NCI-H774 (cell line): ENCODE measurements at regions not wholly inside any gene's neighbourhood (a gene's known extent, or its start where the extent isn't known, plus 50 kb on each side); places are given as distances from the start of the nearest gene placed in this dataset.
"Not testable (repeated sequence)": the region's sequence is repeated elsewhere in the genome, so short reads cannot be mapped to it uniquely, and the experiment has no call there.

Source experiments
- DNase-seq: peaks from one replicate; lab custom pipeline; 2025; lab: John Stamatoyannopoulos, UW

- DNase-seq: no peak
Observed at GRCh38 chr21:15433091-15433490, 296.7 kb upstream of the USP25 start.

DNA sequence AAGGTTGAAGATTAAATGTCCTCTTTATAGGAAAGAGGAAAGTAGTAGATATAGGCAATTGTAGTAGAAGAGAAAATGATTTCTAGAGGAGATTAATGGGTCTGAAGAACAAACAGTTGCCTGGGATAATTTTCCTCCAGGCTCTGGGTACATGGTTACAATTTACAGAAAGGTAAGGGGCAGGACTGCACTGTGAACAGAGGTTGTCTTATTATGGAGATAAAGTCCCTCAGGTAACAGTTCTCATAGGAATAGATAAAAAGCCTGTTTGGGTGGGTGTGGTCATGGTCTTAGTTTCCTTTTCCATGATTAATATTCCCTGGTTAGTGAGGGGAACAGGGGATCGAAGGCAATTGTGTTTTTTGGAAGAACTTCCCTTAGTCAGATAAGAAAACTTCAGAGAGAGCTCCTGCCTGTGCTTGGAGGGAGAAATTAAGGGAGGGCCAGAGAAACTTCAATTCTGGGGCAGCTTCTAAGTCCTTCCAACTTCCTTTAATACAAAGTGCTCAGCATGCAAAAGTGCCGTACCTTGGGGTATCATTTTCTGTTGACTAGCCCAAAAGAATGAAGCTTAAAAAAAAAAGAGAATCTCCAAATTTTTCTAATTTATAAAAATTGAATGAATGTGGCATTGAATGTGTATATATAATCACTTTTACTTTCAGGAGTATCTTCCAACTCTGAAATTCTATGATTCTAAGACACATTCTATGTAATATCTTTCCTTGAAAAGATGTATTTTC, 295.4 kb upstream of the USP25 start:
- no peak for DNase-seq

DNA sequence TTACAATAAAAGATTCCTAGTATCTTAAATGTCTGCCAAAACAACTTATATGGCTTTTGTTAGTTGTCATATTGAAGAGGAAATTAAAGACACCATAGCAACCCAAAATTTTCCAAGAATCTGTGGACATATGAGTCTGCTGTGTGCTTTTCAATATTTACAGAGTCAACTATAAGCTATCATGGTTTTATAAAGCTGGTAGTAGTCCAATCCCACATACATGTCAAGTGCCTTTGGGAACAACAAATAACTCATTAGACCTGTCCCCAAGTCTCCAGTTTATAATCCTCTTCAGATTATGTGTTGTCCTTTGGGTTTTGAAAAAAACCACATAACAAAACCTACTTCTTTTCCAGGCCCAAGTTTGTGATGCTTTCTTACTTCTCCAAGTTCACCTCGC, 293.8 kb upstream of the USP25 start:
- no peak for DNase-seq

- DNase-seq: no peak
Observed at GRCh38 chr21:15437883-15438282, 291.9 kb upstream of the USP25 start.

DNA sequence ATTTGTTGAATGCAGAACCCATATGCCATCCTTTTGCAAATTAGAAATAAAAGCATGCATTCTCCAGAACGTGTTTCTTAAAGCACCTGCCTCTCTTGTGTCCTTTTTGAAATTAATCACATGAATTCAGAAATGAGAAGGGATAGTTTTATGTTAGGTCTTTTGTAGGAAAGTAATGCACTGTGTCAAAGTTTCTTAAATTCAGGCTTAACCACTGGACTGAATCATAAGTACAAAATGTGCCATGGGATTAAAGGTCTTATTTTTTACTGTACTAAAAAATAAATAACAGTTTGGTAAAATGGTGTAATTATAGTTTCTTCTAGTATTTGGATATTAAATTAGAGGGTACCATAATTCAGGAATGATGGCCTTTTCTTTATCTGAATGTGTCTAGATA, 290.1 kb upstream of the USP25 start:
- DNase-seq: no peak

DNA sequence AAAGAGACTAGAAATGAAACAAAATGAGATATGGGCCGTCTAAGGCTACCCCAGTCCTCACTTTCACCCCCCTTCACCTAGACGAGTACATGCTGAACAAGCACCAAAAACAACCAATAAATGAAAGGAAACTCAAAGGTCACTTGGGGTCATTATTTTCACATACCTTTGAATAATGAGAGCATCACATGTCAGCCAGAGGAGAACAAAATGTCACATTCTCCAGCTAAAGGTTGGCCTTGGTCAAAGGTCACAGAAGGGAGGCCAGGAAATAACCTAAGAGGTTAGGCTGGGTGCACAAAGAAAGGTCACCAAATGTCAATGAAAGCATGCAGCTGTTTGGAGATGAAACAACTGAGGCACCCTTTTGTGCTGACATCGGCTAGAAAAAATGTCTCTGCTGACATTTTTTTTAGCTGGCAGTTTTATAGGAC, 288.7 kb upstream of the USP25 start:
- no peak for DNase-seq

DNA sequence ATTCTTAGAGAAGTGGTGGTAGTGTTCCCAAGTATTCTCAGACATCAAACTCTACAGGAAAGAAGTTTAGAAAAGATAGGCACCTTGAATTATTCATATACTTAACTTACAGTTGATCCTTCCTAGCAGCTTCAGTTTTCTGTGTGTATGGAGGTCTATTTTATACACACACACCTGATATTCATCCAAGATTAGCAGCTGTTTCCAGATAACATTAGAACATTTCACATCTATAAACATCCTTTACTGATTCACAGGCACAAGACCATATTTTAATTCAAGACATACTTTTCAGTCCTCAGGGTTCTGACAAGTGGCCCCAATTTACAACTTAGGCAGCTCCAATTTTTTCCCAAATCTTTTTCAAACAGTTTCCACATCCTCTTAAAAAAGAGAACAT, 287.8 kb upstream of the USP25 start:
- DNase-seq: no peak

DNA sequence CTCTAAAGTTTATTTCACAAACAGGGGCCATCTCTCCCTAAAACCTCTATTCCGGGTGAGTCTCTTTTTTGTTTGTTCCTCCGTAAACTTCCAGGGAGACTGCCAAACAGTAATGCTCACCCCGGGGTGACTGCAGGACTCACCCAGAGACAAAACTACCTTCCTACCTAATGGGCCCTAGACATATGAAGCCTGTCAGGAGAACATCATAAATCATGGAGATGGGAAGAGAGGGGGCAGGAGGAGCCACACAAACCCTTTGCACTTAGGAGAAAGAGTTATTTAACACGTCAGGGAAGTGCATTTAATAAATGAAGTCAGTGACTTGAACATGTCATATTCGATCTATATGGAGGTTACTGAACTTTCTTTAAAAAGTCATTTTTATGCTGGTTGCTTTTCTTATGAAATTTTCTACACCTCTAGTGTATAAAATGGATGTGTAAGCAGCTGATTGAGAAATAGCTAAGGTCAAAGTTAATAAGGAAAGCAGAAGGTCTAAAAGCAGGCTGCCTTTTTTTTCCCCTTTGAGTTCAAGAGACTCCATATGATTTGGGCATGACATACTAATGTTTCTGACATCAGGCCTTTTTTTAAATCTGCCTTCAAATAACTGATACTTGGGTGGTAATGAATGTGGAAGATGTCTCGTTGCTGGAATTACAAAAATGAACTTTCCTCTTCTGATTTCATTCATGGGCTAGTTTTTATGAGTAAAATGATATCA, 286.9 kb upstream of the USP25 start:
- no peak for DNase-seq

GRCh38 chr21:15443740-15444117, 286.1 kb upstream of the USP25 start:
- DNase-seq: no peak

- DNase-seq: no peak
Observed at GRCh38 chr21:15444118-15444960, 285.4 kb upstream of the USP25 start.

DNA sequence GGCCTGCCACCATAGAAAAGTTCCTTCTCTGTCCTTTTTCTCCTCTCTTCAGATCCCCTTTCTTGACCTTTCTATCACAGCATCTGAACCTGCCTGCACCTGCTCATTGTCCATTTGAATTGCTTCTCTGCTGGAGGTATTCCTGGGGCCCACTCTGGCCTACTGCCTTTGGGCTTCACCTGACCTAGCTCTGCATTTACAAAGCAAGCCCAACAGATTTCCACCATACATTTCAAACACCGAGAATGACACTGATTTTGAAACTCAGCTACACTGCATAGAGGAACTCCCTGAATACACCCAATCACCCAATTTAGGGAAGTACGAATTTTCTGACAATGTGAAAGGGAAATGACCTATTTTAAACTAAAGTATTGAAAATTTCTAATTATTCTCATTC, 284.5 kb upstream of the USP25 start:
- DNase-seq: no peak

DNA sequence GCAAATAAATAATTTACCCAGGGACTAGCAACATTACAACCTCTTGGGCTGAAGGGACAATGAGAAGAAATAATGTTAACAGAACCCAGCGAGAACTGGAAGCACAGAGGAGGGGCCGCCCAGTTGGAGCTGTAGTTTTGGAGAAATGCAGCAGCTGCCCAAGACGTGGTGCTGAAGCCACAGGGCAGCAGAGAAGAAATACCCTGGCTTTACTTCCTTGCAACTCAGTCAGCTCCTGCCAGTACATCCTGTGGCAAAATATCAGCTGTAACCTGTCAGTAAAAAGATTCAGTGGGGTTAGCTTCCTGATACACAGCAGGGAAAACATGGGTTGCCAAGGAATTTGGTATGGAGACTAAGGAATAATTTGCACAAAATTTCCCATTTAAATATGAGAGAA, 283.6 kb upstream of the USP25 start:
- no peak for DNase-seq

GRCh38 chr21:15449556-15449955, 280.2 kb upstream of the USP25 start:
- DNase-seq: no peak

DNA sequence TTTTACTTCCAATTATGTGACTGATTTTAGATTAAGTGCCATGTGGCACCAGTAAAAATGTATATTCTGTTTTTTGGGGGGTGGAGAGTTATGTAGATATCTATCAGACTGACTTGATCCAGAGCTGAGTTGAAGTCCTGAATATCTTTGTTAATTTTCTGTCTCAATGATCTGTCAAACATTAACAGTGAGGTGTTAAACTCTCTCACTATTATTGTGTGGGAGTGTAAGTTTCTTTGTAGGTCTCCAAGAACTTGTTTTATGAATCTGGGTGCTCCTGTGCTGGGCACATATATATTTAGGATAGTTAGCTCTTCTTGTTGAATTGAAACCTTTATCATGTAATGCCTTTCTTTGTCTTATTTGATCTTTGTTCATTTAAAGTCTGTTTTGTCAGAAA, 276.5 kb upstream of the USP25 start:
- DNase-seq: no peak

DNA sequence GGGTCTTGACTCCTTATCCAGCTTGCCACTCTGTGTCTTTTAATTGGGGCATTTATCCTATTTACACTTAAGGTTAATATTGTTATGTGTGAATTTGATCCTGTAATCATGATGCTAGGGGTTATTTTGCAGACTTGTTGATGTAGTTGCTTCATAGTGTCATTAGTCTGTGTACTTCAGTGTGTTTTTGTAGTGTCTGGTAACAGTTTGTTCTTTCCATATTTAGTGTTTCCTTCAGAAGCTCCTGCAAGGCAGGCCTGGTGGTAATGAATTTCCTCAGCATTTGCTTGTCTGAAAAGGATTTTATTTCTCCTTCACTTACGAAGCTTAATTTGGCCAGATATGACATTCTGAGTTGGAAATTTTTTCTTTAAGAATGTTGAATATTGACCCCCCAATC, 276.0 kb upstream of the USP25 start:
- DNase-seq: not testable (repeated sequence)

DNA sequence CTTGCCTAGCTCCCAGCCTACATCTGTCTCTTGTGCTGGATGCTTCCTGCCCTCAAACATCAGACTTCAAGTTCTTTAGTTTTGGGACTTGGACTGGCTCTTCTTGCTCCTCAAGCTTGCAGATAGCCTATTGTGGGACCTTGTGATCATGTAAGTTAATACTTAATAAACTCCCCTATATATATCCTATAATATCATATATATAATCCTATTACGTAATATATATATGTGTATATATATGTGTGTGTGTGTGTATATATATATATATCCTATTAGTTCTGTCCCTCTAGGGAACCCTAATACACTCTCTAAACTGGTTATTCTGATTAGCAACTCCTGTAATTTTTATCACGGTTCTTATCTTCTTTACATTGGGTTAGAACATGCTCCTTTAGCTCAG, 274.9 kb upstream of the USP25 start:
- not testable (repeated sequence) for DNase-seq

GRCh38 chr21:15455819-15456462, 273.8 kb upstream of the USP25 start:
- DNase-seq: no peak

GRCh38 chr21:15457965-15458364, 271.8 kb upstream of the USP25 start:
- DNase-seq: no peak

GRCh38 chr21:15462092-15462491, 267.7 kb upstream of the USP25 start:
- no peak for DNase-seq

DNA sequence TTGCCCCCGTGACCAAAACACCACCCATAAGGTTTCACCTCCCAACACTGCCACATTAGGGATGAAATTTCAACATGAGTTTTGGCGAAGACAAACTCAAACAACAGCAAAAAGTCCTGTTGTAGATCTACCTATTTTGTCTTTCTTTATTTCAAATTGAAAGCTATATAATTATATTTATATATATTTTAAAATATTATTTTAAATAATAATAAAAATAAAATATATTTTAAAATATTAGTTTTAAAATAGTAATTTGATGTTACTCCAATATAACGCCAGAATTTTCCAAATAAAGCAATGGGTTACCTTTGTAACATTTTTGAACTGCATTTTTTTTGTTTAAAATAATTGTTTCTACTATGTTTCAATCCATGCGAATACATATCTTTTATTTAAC, 263.5 kb upstream of the USP25 start:
- DNase-seq: no peak

DNA sequence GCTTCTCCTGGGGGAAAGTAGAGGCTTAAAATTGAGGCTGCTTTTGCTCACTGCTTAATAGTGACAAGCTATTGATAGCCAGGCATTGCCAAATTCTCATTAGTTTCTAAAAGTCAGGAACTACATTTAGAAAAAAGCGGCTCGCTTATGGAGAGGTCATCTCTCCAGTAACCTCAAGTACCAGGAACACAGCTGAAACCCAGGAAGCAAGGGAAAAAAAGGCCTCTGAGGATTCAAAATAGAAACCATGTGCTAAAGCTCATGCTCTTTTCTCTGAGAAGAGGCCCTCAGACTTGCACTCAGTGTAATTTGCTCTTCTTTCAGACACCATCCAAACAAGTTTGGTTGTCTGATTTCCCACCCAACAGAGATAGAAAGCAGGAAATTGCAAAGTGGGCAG, 261.4 kb upstream of the USP25 start:
- DNase-seq: no peak
